ENCODE measurements at regions not wholly inside any gene's neighbourhood (a gene's known extent, or its start where the extent isn't known, plus 50 kb on each side); places are given as distances from the start of the nearest gene placed in this dataset.

DNA sequence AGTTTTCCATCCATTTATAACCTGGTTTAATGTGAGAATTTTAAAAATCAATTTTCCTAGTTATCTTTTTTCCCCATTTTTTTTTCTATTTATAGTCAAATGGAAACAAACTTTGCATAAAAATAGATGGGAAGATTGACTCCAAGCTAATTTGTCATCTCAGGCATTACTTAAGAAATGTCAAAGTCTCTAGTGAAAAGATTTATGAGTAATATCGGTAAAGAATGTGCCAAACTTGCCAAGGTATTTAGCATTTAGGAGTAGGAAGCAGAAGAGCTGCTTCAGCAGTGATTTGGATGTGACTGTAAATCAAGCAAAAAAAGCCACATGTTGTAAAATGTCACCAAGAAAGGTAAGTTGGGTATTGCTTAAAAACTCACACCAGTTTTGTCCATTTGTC lies 108.6 kb downstream of the LACC1 start:
- H3K9me3 ChIP-seq, result no peaks in the 10 kb centered on the region
- no peaks in the 10 kb centered on the region for H3K27me3 ChIP-seq
- H3K27ac ChIP-seq, result no peak overlapping the region
- H3K4me3 ChIP-seq (ENCODE audit: low read depth in 1 of 2, low read length in 1 of 2), result no peak overlapping the region
- H3K4me1 ChIP-seq (ENCODE audit: control insufficient read depth in 1 of 2, insufficient read depth in 1 of 2, low read depth in 1 of 2, low read length in 1 of 2), result no peaks in the 10 kb centered on the region
- TF ChIP-seq, protein P1, sequence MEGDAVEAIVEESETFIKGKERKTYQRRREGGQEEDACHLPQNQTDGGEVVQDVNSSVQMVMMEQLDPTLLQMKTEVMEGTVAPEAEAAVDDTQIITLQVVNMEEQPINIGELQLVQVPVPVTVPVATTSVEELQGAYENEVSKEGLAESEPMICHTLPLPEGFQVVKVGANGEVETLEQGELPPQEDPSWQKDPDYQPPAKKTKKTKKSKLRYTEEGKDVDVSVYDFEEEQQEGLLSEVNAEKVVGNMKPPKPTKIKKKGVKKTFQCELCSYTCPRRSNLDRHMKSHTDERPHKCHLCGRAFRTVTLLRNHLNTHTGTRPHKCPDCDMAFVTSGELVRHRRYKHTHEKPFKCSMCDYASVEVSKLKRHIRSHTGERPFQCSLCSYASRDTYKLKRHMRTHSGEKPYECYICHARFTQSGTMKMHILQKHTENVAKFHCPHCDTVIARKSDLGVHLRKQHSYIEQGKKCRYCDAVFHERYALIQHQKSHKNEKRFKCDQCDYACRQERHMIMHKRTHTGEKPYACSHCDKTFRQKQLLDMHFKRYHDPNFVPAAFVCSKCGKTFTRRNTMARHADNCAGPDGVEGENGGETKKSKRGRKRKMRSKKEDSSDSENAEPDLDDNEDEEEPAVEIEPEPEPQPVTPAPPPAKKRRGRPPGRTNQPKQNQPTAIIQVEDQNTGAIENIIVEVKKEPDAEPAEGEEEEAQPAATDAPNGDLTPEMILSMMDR (IDR thresholded peaks at IDR 0.05), result no peak
- H3K36me3 ChIP-seq, result no peaks in the 10 kb centered on the region

DNA sequence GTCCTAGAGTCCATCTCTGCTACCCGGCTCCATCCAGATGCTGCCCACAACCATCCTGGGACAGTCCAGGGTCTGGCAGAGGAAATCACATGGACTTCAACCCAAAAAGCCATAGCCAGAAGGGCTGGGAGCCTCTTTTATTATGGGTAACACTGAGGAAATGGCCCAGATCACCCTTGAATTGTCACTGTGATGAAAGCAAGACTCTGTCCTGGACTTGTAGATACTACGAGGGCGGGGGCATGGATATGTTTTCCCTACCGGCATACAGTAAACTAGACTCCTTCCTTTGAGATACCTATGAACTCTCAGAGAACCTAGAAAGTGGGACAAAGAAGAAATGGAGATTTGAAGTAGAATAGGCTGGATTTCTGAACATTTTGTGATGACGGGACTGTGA lies 110.3 kb downstream of the LACC1 start:
- Histone ChIP-seq H3K4me1 (ENCODE audit: control insufficient read depth in 1 of 2, insufficient read depth in 1 of 2, low read depth in 1 of 2, low read length in 1 of 2) (no peaks in the 10 kb centered on the region), H3K27me3 (no peaks in the 10 kb centered on the region), H3K36me3 (no peaks in the 10 kb centered on the region), H3K4me3 (ENCODE audit: low read depth in 1 of 2, low read length in 1 of 2) (no peak overlapping the region), H3K9me3 (no peaks in the 10 kb centered on the region), H3K27ac (no peak overlapping the region)
- TF ChIP-seq, protein P1 (IDR thresholded peaks at IDR 0.05), result no peak

DNA sequence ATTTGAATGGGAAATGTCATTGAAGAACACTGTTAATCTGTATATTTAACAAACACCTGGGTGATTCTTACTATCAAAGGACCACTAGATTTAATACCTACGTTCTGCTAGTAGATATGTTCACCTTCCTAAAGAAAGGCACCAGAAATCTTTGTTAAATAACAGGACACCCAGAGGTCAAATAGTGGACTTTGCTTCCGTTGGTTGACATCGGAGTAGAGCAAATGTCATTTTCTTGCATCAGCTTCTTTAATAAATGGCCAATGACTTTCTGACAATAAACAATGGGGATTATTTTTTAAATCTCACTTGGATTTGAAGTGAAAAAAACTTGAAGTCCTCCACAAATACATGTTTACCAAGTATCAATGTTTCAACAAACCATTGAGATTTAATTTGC lies 111.1 kb downstream of the LACC1 start:
- Histone ChIP-seq H3K27ac (no peak overlapping the region), H3K4me3 (ENCODE audit: low read depth in 1 of 2, low read length in 1 of 2) (no peak overlapping the region), H3K9me3 (no peaks in the 10 kb centered on the region), H3K27me3 (no peaks in the 10 kb centered on the region), H3K36me3 (no peaks in the 10 kb centered on the region), H3K4me1 (ENCODE audit: control insufficient read depth in 1 of 2, insufficient read depth in 1 of 2, low read depth in 1 of 2, low read length in 1 of 2) (no peaks in the 10 kb centered on the region)
- TF ChIP-seq, protein P1 (IDR thresholded peaks at IDR 0.05), result no peak

DNA sequence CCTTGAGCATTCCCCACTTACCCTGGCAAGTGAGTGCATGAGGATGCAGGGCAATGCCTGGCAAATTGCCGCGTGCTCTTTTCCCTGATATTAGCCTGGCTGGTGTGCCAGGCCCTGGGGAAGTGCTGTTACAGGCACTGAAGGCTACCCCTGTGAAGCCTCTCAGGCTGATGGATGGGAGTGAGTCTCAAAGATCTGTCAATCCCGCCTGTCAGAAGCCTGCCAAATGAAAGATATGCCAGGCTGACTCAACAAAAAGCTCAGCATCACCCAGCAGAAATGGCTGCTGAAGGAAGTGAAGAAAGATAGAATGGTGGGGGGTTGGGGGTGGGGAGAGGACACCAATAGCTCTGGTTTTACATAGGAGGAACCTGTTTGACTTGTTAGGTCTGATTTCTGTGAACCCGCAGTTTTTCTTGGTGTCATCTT lies 112.1 kb downstream of the LACC1 start:
- H3K27me3 ChIP-seq, result no peaks in the 10 kb centered on the region
- H3K4me3 ChIP-seq (ENCODE audit: low read depth in 1 of 2, low read length in 1 of 2), result no peak overlapping the region
- H3K4me1 ChIP-seq (ENCODE audit: control insufficient read depth in 1 of 2, insufficient read depth in 1 of 2, low read depth in 1 of 2, low read length in 1 of 2), result no peaks in the 10 kb centered on the region
- no peaks in the 10 kb centered on the region for H3K9me3 ChIP-seq
- H3K36me3 ChIP-seq, result no peaks in the 10 kb centered on the region
- no peak overlapping the region for H3K27ac ChIP-seq
- TF ChIP-seq, protein P1 (IDR thresholded peaks at IDR 0.05), result no peak

DNA sequence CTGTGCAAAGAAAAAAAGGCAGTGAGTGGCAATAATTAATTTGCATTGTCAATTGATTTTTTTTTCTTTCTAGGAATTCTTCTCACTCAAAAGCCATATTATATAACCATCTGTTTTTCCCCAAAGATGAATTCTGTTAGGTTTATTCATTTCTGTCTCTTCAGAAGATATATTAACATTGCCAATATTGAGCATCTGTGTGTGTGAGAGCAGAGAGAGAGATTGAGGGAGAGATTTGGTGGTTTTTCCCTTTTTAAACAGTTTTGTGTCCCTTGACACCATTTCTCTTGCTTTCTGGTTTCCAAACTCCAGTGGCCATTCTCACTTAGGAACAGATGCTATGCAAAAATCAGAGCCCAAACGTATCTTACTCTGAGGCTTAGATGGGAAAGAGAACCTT lies 112.5 kb downstream of the LACC1 start:
- Histone ChIP-seq H3K36me3 (no peaks in the 10 kb centered on the region), H3K4me3 (ENCODE audit: low read depth in 1 of 2, low read length in 1 of 2) (no peak overlapping the region), H3K4me1 (ENCODE audit: control insufficient read depth in 1 of 2, insufficient read depth in 1 of 2, low read depth in 1 of 2, low read length in 1 of 2) (no peaks in the 10 kb centered on the region), H3K9me3 (no peaks in the 10 kb centered on the region), H3K27me3 (no peaks in the 10 kb centered on the region), H3K27ac (no peak overlapping the region)
- TF ChIP-seq, protein P1 (IDR thresholded peaks at IDR 0.05), result no peak

Measured in neutrophil (primary cell).